HL-60 (cell line): ENCODE measurements at regions not wholly inside any gene's neighbourhood (a gene's known extent, or its start where the extent isn't known, plus 50 kb on each side); places are given as distances from the start of the nearest gene placed in this dataset.

Experiments
- DNase-seq, 2 experiments: peaks; one replicate each; pipeline ENCODE4 v3.0.0-alpha.2; 2010 to 2020; ENCODE audit warnings: low read depth in 1 of 2, low spot score in 1 of 2
- H3K27ac ChIP-seq: fragments of 250-450 bp; sonication (Bioruptor Pico); replicated peaks from 2 replicates; pipeline ENCODE4 v1.5.1; 2020; ENCODE audit warnings: mild to moderate bottlenecking, moderate library complexity
- H3K27me3 ChIP-seq: fragments of 250-450 bp; sonication (Bioruptor Pico); 2 replicates; pipeline ENCODE4 v1.5.1; 2021; ENCODE audit warnings: mild to moderate bottlenecking, moderate library complexity; ENCODE audit not compliant: insufficient read depth, poor library complexity, severe bottlenecking
- H3K4me3 ChIP-seq: replicated peaks from 2 replicates; pipeline ENCODE4 v1.5.1; 2011; ENCODE audit warnings: mild to moderate bottlenecking, control low read depth, low read length; ENCODE audit not compliant: insufficient read depth
- GABPA ChIP-seq: IDR thresholded peaks from 2 replicates; pipeline ENCODE4 v1.6.1; 2012; ENCODE audit warnings: low read depth
- POLR2AphosphoS5 ChIP-seq: IDR thresholded peaks from 2 replicates; pipeline ENCODE4 v1.6.1; 2012; ENCODE audit warnings: low read depth
- SPI1 ChIP-seq: IDR thresholded peaks from 2 replicates; pipeline ENCODE4 v1.6.1; 2012; ENCODE audit warnings: low read depth, mild to moderate bottlenecking, borderline replicate concordance
- TF ChIP-seq, protein P1 (sequence below): IDR thresholded peaks from one replicate; pipeline ENCODE4 v1.5.1; 2011; ENCODE audit warnings: low read length, control low read depth, inconsistent platforms; ENCODE audit not compliant: insufficient read depth
- TF ChIP-seq, protein P2 (sequence below): IDR thresholded peaks from 2 replicates; pipeline ENCODE4 v1.6.1; 2012; ENCODE audit warnings: low read depth; ENCODE audit not compliant: insufficient replicate concordance

DNA sequence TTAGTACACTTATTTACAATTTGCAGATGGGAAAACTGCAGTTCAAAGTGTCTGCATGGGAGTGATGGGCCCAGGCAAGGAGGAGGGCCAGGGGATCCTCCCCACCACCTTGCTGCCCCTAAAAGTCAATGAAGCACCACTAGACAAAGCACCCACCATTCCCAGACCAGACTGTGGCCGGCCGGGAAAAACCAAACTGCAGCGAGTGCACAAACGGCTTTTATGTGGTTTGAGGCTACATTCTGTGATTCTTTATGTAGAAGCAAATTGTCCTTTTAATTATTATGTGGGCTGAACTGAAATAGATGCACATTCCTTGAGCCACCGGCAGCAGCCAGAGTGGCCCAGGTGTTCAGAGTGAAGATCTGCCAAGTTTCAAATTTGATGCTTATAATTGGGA is 585.3 kb upstream of the KLF4 start:
- no peak for DNase-seq
- Histone ChIP-seq H3K27me3 (no peaks in the 10 kb centered on the region), H3K27ac (no peak overlapping the region), H3K4me3 (no peak overlapping the region)
- TF ChIP-seq, protein P1, sequence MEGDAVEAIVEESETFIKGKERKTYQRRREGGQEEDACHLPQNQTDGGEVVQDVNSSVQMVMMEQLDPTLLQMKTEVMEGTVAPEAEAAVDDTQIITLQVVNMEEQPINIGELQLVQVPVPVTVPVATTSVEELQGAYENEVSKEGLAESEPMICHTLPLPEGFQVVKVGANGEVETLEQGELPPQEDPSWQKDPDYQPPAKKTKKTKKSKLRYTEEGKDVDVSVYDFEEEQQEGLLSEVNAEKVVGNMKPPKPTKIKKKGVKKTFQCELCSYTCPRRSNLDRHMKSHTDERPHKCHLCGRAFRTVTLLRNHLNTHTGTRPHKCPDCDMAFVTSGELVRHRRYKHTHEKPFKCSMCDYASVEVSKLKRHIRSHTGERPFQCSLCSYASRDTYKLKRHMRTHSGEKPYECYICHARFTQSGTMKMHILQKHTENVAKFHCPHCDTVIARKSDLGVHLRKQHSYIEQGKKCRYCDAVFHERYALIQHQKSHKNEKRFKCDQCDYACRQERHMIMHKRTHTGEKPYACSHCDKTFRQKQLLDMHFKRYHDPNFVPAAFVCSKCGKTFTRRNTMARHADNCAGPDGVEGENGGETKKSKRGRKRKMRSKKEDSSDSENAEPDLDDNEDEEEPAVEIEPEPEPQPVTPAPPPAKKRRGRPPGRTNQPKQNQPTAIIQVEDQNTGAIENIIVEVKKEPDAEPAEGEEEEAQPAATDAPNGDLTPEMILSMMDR: no peak
- TF ChIP-seq SPI1 (no peak), GABPA (no peak), POLR2AphosphoS5 (no peak)
- TF ChIP-seq, protein P2, sequence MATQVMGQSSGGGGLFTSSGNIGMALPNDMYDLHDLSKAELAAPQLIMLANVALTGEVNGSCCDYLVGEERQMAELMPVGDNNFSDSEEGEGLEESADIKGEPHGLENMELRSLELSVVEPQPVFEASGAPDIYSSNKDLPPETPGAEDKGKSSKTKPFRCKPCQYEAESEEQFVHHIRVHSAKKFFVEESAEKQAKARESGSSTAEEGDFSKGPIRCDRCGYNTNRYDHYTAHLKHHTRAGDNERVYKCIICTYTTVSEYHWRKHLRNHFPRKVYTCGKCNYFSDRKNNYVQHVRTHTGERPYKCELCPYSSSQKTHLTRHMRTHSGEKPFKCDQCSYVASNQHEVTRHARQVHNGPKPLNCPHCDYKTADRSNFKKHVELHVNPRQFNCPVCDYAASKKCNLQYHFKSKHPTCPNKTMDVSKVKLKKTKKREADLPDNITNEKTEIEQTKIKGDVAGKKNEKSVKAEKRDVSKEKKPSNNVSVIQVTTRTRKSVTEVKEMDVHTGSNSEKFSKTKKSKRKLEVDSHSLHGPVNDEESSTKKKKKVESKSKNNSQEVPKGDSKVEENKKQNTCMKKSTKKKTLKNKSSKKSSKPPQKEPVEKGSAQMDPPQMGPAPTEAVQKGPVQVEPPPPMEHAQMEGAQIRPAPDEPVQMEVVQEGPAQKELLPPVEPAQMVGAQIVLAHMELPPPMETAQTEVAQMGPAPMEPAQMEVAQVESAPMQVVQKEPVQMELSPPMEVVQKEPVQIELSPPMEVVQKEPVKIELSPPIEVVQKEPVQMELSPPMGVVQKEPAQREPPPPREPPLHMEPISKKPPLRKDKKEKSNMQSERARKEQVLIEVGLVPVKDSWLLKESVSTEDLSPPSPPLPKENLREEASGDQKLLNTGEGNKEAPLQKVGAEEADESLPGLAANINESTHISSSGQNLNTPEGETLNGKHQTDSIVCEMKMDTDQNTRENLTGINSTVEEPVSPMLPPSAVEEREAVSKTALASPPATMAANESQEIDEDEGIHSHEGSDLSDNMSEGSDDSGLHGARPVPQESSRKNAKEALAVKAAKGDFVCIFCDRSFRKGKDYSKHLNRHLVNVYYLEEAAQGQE: no peak

DNA sequence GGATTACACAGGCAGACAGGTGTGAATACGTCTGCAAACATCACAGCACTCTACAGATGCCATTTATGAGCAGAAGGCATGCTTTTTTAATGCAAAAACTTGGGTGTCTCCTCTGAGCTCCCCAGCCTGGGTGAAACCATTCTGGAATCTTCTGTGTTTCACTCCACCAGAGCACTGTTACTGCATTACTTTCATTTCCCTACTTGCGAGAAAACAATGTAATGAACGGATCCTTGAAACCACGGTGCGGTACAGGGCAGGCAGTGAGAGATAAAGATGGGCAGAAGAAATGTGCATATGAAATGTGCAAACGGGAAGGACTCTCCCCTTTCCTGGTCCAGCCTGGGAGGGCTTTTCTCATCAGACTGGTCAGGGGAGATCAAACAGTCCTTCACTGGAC is 584.3 kb upstream of the KLF4 start:
- TF ChIP-seq SPI1: no peak
- TF ChIP-seq, protein P1: no peak
- no peak for TF ChIP-seq GABPA
- TF ChIP-seq, protein P2: no peak
- no peak for TF ChIP-seq POLR2AphosphoS5
- H3K27me3 ChIP-seq: no peaks in the 10 kb centered on the region
- no peak overlapping the region for H3K27ac ChIP-seq
- DNase-seq: no peak
- H3K4me3 ChIP-seq: no peak overlapping the region

DNA sequence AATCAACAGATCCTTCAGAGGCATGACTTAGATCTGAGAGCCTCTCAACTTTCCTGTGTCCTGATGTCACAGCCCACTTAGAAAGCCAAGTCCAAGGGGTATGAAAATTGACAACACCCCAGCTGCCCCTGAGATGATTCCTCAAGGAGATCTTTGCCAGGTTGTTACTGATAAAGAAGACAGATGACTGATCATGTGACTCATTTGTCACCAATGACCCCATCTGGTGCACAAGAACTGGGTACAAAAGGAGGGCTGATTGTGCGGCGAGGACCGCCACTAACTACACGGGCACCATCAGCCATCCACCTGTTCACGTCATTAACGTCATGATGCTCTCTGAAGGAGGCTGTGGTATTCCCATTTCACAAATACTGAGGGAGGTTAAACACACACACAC is 583.2 kb upstream of the KLF4 start:
- DNase-seq: no peak
- no peak overlapping the region for H3K4me3 ChIP-seq
- no peak overlapping the region for H3K27ac ChIP-seq
- H3K27me3 ChIP-seq: no peaks in the 10 kb centered on the region
- TF ChIP-seq GABPA: no peak
- no peak for TF ChIP-seq POLR2AphosphoS5
- TF ChIP-seq, protein P1: no peak
- no peak for TF ChIP-seq SPI1
- TF ChIP-seq, protein P2: no peak
